Muscle layer of colon (tissue), 2 donors: ENCODE measurements at regions not wholly inside any gene's neighbourhood (a gene's known extent, or its start where the extent isn't known, plus 50 kb on each side); places are given as distances from the start of the nearest gene placed in this dataset.

Experiments
- H3K27ac ChIP-seq: one replicate; pipeline ENCODE4 v1.7.0; 2013; ENCODE audit warnings: low read depth, mild to moderate bottlenecking, low read length, moderate library complexity
- H3K27me3 ChIP-seq, 2 donors: one replicate each; pipeline ENCODE4 v1.7.0; 2013; ENCODE audit warnings: low read length in 2 of 2, mild to moderate bottlenecking in 2 of 2; ENCODE audit not compliant: insufficient read depth in 2 of 2, control insufficient read depth in 1 of 2
- H3K36me3 ChIP-seq: one replicate; pipeline ENCODE4 v1.7.0; 2013; ENCODE audit warnings: mild to moderate bottlenecking, low read length; ENCODE audit not compliant: insufficient read depth
- H3K4me1 ChIP-seq: one replicate; pipeline ENCODE4 v1.7.0; 2013; ENCODE audit warnings: mild to moderate bottlenecking, low read length; ENCODE audit not compliant: insufficient read depth
- H3K4me3 ChIP-seq, 2 donors: one replicate each; pipeline ENCODE4 v1.7.0; 2013; ENCODE audit warnings: low read length in 2 of 2, low read depth in 1 of 2, mild to moderate bottlenecking in 1 of 2, moderate library complexity in 1 of 2
- H3K9ac ChIP-seq: one replicate; pipeline ENCODE4 v1.7.0; 2013; ENCODE audit warnings: low read length
- H3K9me3 ChIP-seq: one replicate; pipeline ENCODE4 v1.7.0; 2013; ENCODE audit warnings: mild to moderate bottlenecking, low read length
- donor health status: abdominal sarcoma.
- donor health status: Adenocarcinoma of cecum.

- Histone ChIP-seq H3K4me3 (no peak overlapping the region), H3K4me1 (no peaks in the 10 kb centered on the region), H3K9ac (no peak overlapping the region), H3K27ac (no peak overlapping the region), H3K27me3 (no peaks in the 10 kb centered on the region), H3K9me3 (no peaks in the 10 kb centered on the region), H3K36me3 (no peaks in the 10 kb centered on the region)
Observed at GRCh38 chr3:159131376-159131775, 329.5 kb downstream of the MFSD1 start.

GRCh38 chr3:159137949-159138348 is 336.1 kb downstream of the MFSD1 start:
- Histone ChIP-seq H3K36me3 (no peaks in the 10 kb centered on the region), H3K9me3 (no peaks in the 10 kb centered on the region), H3K9ac (no peak overlapping the region), H3K27me3 (no peaks in the 10 kb centered on the region), H3K4me1 (no peaks in the 10 kb centered on the region), H3K4me3 (no peak overlapping the region), H3K27ac (no peak overlapping the region)

- Histone ChIP-seq H3K9ac (no peak overlapping the region), H3K4me3 (no peak overlapping the region), H3K9me3 (no peaks in the 10 kb centered on the region), H3K27me3 (no peaks in the 10 kb centered on the region), H3K27ac (no peak overlapping the region), H3K4me1 (no peaks in the 10 kb centered on the region), H3K36me3 (no peaks in the 10 kb centered on the region)
Observed at GRCh38 chr3:159139326-159139725, 337.5 kb downstream of the MFSD1 start.

GRCh38 chr3:159144472-159144871 is 342.6 kb downstream of the MFSD1 start:
- Histone ChIP-seq H3K27me3 (no peaks in the 10 kb centered on the region), H3K36me3 (no peaks in the 10 kb centered on the region), H3K4me3 (no peak overlapping the region), H3K27ac (no peak overlapping the region), H3K4me1 (no peaks in the 10 kb centered on the region), H3K9ac (no peak overlapping the region), H3K9me3 (no peaks in the 10 kb centered on the region)

- no peak overlapping the region for H3K27ac ChIP-seq
- no peak overlapping the region for H3K9ac ChIP-seq
- H3K4me1 ChIP-seq, result no peaks in the 10 kb centered on the region
- H3K36me3 ChIP-seq, result no peaks in the 10 kb centered on the region
- no peaks in the 10 kb centered on the region for H3K9me3 ChIP-seq
- H3K4me3 ChIP-seq, result no peak overlapping the region
- H3K27me3 ChIP-seq, result no peaks in the 10 kb centered on the region
Observed at GRCh38 chr3:159144891-159145290, 343.0 kb downstream of the MFSD1 start.

GRCh38 chr3:159146392-159146791 is 344.5 kb downstream of the MFSD1 start:
- Histone ChIP-seq H3K36me3 (no peaks in the 10 kb centered on the region), H3K9ac (no peak overlapping the region), H3K9me3 (no peaks in the 10 kb centered on the region), H3K27ac (no peak overlapping the region), H3K27me3 (no peaks in the 10 kb centered on the region), H3K4me3 (no peak overlapping the region), H3K4me1 (no peaks in the 10 kb centered on the region)

GRCh38 chr3:159146856-159147435 is 345.1 kb downstream of the MFSD1 start:
- Histone ChIP-seq H3K36me3 (no peaks in the 10 kb centered on the region), H3K4me3 (no peak overlapping the region), H3K4me1 (no peaks in the 10 kb centered on the region), H3K27ac (no peak overlapping the region), H3K27me3 (no peaks in the 10 kb centered on the region), H3K9me3 (no peaks in the 10 kb centered on the region), H3K9ac (no peak overlapping the region)

- Histone ChIP-seq H3K9ac (no peak overlapping the region), H3K27ac (no peak overlapping the region), H3K36me3 (no peaks in the 10 kb centered on the region), H3K4me3 (no peak overlapping the region), H3K9me3 (no peaks in the 10 kb centered on the region), H3K27me3 (no peaks in the 10 kb centered on the region), H3K4me1 (no peaks in the 10 kb centered on the region)
Observed at GRCh38 chr3:159147813-159148212, 346.0 kb downstream of the MFSD1 start.

GRCh38 chr3:159148466-159148865 is 346.6 kb downstream of the MFSD1 start:
- Histone ChIP-seq H3K36me3 (no peaks in the 10 kb centered on the region), H3K27ac (no peak overlapping the region)

GRCh38 chr3:159149131-159149530 is 347.3 kb downstream of the MFSD1 start:
- Histone ChIP-seq H3K9ac (no peak overlapping the region), H3K27ac (no peak overlapping the region), H3K4me1 (no peaks in the 10 kb centered on the region), H3K27me3 (no peaks in the 10 kb centered on the region), H3K9me3 (no peaks in the 10 kb centered on the region), H3K4me3 (no peak overlapping the region), H3K36me3 (no peaks in the 10 kb centered on the region)

More at GRCh38 chr3:159148466-159148865, 346.6 kb downstream of the MFSD1 start:
- Histone ChIP-seq H3K9ac (no peak overlapping the region), H3K4me1 (no peaks in the 10 kb centered on the region), H3K4me3 (no peak overlapping the region), H3K27me3 (no peaks in the 10 kb centered on the region), H3K9me3 (no peaks in the 10 kb centered on the region)

GRCh38 chr3:159149633-159150032 is 347.8 kb downstream of the MFSD1 start:
- H3K36me3 ChIP-seq, result no peaks in the 10 kb centered on the region
- H3K4me1 ChIP-seq, result no peaks in the 10 kb centered on the region
- no peaks in the 10 kb centered on the region for H3K9me3 ChIP-seq
- no peak overlapping the region for H3K9ac ChIP-seq
- no peak overlapping the region for H3K27ac ChIP-seq
- no peaks in the 10 kb centered on the region for H3K27me3 ChIP-seq
- no peak overlapping the region for H3K4me3 ChIP-seq

- Histone ChIP-seq H3K27ac (no peak overlapping the region), H3K9me3 (no peaks in the 10 kb centered on the region), H3K4me1 (no peaks in the 10 kb centered on the region), H3K27me3 (no peaks in the 10 kb centered on the region), H3K9ac (no peak overlapping the region), H3K4me3 (no peak overlapping the region), H3K36me3 (no peaks in the 10 kb centered on the region)
Observed at GRCh38 chr3:159150180-159150579, 348.3 kb downstream of the MFSD1 start.
